ENCODE measurements at regions not wholly inside any gene's neighbourhood (a gene's known extent, or its start where the extent isn't known, plus 50 kb on each side); places are given as distances from the start of the nearest gene placed in this dataset.

DNA sequence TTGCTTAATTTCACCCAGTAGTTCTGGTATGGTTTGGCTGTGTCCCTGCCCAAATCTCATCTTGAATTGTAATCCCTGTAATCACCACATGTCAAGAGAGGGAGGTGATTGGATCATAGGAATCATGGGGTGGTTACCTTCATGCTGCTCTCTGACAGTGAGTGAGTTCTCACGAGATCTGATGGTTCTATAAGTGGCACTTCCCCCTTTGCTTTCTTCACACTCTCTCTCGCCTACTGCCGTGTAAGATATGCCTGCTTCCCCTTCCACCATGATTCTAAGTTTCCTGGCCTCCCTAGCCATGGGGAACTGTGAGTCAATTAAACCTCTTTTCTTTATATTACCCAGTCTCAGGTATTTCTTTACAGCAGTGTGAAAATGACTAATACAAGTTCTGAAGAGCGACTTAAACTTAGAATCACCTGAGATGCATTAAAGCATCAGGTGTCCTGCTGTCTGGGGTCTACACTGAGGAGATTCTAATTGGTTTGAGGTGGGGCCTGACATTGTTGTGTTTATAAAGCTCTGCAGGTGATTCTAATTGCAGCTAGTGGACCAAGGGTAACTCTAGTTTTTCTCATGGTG lies 82.1 kb upstream of the DTNBP1 start:
- TF ChIP-seq, protein P1, sequence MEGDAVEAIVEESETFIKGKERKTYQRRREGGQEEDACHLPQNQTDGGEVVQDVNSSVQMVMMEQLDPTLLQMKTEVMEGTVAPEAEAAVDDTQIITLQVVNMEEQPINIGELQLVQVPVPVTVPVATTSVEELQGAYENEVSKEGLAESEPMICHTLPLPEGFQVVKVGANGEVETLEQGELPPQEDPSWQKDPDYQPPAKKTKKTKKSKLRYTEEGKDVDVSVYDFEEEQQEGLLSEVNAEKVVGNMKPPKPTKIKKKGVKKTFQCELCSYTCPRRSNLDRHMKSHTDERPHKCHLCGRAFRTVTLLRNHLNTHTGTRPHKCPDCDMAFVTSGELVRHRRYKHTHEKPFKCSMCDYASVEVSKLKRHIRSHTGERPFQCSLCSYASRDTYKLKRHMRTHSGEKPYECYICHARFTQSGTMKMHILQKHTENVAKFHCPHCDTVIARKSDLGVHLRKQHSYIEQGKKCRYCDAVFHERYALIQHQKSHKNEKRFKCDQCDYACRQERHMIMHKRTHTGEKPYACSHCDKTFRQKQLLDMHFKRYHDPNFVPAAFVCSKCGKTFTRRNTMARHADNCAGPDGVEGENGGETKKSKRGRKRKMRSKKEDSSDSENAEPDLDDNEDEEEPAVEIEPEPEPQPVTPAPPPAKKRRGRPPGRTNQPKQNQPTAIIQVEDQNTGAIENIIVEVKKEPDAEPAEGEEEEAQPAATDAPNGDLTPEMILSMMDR (IDR thresholded peaks at IDR 0.05): no peak
- TF ChIP-seq POLR2A (IDR thresholded peaks at IDR 0.05) (no peak), POLR2AphosphoS5 (IDR thresholded peaks at IDR 0.05) (no peak)

Measured in breast epithelium (tissue), 3 donors.